ENCODE measurements at regions not wholly inside any gene's neighbourhood (a gene's known extent, or its start where the extent isn't known, plus 50 kb on each side); places are given as distances from the start of the nearest gene placed in this dataset.

GRCh38 chr10:78742406-78742729 lies 326.4 kb upstream of the ZMIZ1 start:
- no peaks in the 10 kb centered on the region for H3K36me3 Mint-ChIP-seq
- DNase-seq (no peak), ATAC-seq (replicated peaks) (no peak)
- no peak overlapping the region for H3K4me3 Mint-ChIP-seq
- H3K27ac Mint-ChIP-seq = no peak overlapping the region
- H3K4me1 Mint-ChIP-seq = no peaks in the 10 kb centered on the region
- peaks cover 0 to under 1% of the 10 kb centered on the region in 2 donors for H3K9me3 Mint-ChIP-seq
- H3K27me3 Mint-ChIP-seq = peaks cover 20 to 77% of the 10 kb centered on the region in 2 donors

DNA sequence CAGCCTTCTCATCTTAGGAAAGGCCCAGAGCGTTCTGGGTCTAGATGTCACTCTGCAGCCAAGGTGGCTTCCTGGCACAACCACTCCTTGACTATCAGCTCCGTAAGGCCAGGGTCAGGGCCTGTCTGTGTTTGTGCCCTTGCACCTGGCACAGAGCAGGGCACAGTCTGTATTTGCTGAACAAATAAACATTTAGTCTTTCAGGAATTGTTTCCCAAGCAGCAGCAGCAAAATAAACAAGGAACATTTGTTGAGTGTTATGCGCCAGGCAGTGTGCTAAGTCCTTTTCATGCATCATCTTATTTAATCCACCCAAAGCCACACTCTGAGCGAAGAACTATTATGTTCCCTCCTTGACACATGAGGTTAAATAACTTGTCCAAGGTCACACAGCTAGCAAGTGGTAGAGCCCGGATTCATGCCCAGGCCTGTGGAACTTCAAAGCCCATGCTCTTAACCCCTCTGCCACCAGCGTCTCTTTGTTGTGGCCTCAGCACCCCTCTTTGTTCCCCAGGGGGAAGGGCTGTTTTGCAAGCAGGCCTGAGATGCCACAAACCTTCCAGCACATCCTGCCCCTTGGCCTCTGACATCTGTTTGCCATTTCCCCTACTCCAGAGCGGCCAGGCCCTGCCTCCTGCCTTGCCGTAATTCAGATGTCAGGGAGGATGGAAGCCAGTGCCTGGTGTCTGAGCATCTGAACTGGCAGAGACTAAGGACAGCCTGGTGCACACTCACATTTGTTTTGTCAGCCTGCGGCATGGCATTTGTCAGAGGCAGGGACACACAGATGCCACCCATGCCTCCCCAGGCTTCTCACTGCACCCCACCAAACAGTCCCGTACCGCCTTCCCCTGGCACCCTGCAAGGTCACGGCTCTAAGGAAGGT lies 325.8 kb upstream of the ZMIZ1 start:
- H3K4me3 Mint-ChIP-seq = no peak overlapping the region
- H3K27me3 Mint-ChIP-seq = peaks cover 19 to 79% of the 10 kb centered on the region in 2 donors
- H3K4me1 Mint-ChIP-seq = no peaks in the 10 kb centered on the region
- ATAC-seq (replicated peaks) (no peak), DNase-seq (no peak)
- H3K36me3 Mint-ChIP-seq = no peaks in the 10 kb centered on the region
- no peaks in the 10 kb centered on the region for H3K9me3 Mint-ChIP-seq
- no peak overlapping the region for H3K27ac Mint-ChIP-seq

DNA sequence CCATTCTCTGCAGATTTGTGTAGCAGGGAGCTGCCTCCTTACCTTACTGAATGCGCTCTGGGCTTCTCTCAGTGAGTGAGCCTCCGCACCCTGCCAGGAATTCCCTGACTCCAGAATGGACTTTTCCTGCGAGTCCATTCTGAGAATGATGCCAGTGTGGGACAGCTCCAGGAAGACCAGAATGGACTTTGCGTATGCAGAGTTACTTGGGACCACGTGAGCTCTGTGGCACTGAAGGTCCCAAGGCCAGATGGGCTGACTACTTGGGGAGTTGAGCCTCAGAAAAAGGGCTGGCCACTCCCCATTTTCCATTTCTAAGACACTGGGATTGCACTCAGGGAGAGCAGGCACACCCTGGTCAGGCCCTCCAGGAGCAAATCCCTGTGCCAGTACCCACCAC lies 324.7 kb upstream of the ZMIZ1 start:
- DNase-seq = no peak
- Mint-ChIP-seq H3K27me3 (peaks cover 19 to 80% of the 10 kb centered on the region in 2 donors), H3K27ac (no peak overlapping the region)

GRCh38 chr10:78744491-78745090 lies 324.2 kb upstream of the ZMIZ1 start:
- Mint-ChIP-seq H3K4me1 (no peaks in the 10 kb centered on the region), H3K27me3 (peaks cover 19 to 79% of the 10 kb centered on the region in 2 donors), H3K27ac (no peak overlapping the region), H3K4me3 (no peak overlapping the region), H3K36me3 (no peaks in the 10 kb centered on the region), H3K9me3 (peaks cover 2 to 3% of the 10 kb centered on the region in 2 donors)
- DNase-seq (no peak), ATAC-seq (replicated peaks) (no peak)

More for the DNA sequence above, 324.7 kb upstream of the ZMIZ1 start:
- peaks cover 2 to 3% of the 10 kb centered on the region in 2 donors for H3K9me3 Mint-ChIP-seq
- H3K4me3 Mint-ChIP-seq = no peak overlapping the region
- no peak for ATAC-seq (replicated peaks)
- no peaks in the 10 kb centered on the region for H3K4me1 Mint-ChIP-seq
- no peaks in the 10 kb centered on the region for H3K36me3 Mint-ChIP-seq

DNA sequence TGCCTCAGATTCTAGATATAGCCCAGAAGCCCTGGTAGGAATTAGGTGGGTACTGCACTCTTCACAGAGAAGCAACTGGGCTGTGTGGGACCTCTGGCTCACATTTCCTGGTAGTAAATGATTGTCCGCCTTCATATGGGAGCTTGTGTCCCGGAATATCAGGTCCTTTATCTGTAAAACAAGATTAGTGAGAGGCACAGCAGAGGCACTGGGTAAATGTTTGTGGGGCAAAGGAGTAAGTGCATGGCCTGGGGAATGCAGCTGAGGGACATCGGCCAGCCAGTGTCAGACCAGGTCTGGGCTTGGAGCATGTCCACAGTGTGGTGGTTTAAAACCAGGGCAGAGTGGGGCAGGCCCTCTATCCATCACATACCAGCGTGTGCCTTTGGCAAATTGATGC lies 323.3 kb upstream of the ZMIZ1 start:
- H3K4me3 Mint-ChIP-seq = no peak overlapping the region
- no peak for DNase-seq
- H3K27ac Mint-ChIP-seq = no peak overlapping the region
- H3K9me3 Mint-ChIP-seq = peaks cover 2 to 3% of the 10 kb centered on the region in 2 donors
- no peaks in the 10 kb centered on the region for H3K4me1 Mint-ChIP-seq
- H3K27me3 Mint-ChIP-seq = peaks cover 14 to 70% of the 10 kb centered on the region in 2 donors
- ATAC-seq (replicated peaks) = no peak
- H3K36me3 Mint-ChIP-seq = no peaks in the 10 kb centered on the region

- Mint-ChIP-seq H3K36me3 (no peaks in the 10 kb centered on the region), H3K4me1 (no peaks in the 10 kb centered on the region), H3K27ac (no peak overlapping the region), H3K4me3 (no peak overlapping the region), H3K27me3 (peaks cover 13 to 70% of the 10 kb centered on the region in 2 donors), H3K9me3 (peaks cover 2 to 3% of the 10 kb centered on the region in 2 donors)
- DNase-seq = no peak
- no peak for ATAC-seq (replicated peaks)
Measured at GRCh38 chr10:78746155-78746763, 322.5 kb upstream of the ZMIZ1 start.

DNA sequence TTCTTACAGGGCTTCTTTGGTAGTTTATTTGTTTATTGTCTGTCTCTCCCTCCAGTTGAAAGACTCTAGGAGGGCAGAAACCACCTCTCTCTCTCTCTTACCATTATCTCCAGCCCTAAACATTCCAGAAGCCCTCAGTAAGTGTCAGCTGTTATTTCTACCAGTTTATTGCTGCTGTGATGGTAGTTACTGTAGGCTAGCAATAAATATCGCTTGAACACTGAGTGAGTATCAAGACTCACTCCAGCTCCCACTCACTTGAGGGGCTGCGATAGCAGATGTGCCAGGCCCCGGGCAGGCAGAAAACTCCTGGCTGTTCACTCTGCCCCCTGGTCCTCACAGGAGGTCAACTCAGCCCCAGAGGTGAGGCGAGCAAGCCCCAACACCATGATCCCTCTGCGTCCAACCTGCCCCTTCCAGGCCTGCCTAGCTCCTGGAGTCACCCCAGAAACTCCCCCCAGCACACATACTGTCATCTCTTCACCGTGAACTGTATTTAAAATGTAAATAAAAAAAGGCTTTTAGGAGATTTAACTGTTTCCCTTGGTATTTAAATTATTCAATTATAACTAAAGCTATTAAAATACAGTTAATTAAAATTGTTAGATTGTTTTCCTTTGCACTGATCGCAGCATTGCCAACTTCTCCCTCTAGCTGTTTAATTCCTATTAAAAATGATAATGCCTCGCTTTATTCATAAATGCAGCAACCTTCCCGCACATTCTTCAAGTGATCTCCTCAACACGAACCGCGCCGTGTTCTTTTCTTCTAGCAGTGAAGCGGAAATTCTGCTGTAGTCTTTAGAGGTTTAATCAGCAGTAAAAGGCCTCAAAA lies 321.1 kb upstream of the ZMIZ1 start:
- no peak for DNase-seq
- Mint-ChIP-seq H3K36me3 (no peaks in the 10 kb centered on the region), H3K27me3 (peaks cover 25 to 76% of the 10 kb centered on the region in 2 donors), H3K27ac (no peak overlapping the region), H3K9me3 (peaks cover 2 to 3% of the 10 kb centered on the region in 2 donors), H3K4me3 (no peak overlapping the region), H3K4me1 (no peaks in the 10 kb centered on the region)
- ATAC-seq (replicated peaks) = no peak

DNA sequence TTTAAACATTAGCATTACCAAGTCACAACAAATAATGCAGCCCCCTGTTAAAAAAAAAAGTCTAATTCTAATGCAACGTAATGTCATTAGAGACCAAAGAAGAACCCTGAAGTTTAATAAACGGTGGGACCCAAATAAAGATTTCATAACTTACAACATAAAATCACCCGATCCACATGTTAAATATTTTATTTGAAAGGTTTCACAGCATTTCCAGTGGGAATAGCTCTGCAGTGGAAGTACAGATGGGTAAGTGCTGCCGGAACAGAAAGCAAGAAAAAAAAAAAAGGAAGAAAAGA lies 320.6 kb upstream of the ZMIZ1 start:
- Mint-ChIP-seq H3K4me1 (no peaks in the 10 kb centered on the region), H3K9me3 (peaks cover 2 to 3% of the 10 kb centered on the region in 2 donors), H3K36me3 (no peaks in the 10 kb centered on the region), H3K27me3 (peaks cover 28 to 81% of the 10 kb centered on the region in 2 donors), H3K27ac (no peak overlapping the region), H3K4me3 (no peak overlapping the region)
- ATAC-seq (replicated peaks) (no peak), DNase-seq (no peak)

DNA sequence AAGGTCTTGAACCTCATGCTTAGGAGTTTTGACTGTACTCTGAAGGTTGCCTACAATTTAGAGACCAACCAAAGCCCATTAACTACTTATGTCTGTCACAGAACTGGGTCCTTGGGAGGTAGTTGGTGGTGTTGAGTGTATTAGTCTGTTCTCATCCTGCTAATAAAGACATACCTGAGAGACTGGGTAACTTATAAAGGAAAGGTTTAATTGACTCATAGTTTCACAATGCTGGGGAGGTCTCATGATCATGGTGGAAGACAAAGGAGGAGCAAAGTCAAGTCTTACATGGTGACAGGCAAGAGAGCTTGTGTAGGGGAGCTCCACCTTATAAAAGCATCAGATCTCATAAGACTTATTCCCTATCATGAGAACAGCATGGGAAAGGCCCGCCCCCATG lies 319.6 kb upstream of the ZMIZ1 start:
- H3K36me3 Mint-ChIP-seq = no peaks in the 10 kb centered on the region
- peaks cover 31 to 81% of the 10 kb centered on the region in 2 donors for H3K27me3 Mint-ChIP-seq
- peaks cover 2 to 3% of the 10 kb centered on the region in 2 donors for H3K9me3 Mint-ChIP-seq
- H3K4me1 Mint-ChIP-seq = no peaks in the 10 kb centered on the region
- no peak overlapping the region for H3K27ac Mint-ChIP-seq
- ATAC-seq (replicated peaks) = no peak
- DNase-seq = no peak
- H3K4me3 Mint-ChIP-seq = no peak overlapping the region

DNA sequence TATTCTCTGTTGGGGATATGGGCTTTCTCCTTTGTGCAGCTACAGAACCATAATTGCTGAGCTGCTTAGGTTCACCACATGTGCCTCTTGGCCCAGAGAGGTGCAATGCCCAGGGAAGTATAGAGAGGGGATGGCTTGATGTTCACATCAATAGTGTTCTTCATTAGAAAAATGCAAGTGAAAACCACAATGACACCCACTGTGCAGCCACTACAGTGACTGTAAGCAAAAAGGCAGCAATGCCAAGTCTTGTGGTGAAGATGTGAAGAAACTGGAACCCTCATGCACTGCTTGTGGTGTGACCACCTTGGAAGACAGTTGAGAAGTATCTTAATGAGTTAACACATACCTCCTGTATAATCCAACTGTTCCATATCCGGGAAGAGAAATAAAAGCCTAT lies 318.9 kb upstream of the ZMIZ1 start:
- DNase-seq (no peak), ATAC-seq (replicated peaks) (no peak)
- Mint-ChIP-seq H3K27ac (no peak overlapping the region), H3K27me3 (peaks cover 29 to 81% of the 10 kb centered on the region in 2 donors), H3K36me3 (no peaks in the 10 kb centered on the region), H3K4me1 (no peaks in the 10 kb centered on the region), H3K4me3 (no peak overlapping the region), H3K9me3 (peaks cover 2 to 3% of the 10 kb centered on the region in 2 donors)

GRCh38 chr10:78750418-78750817 lies 318.3 kb upstream of the ZMIZ1 start:
- Mint-ChIP-seq H3K4me1 (no peaks in the 10 kb centered on the region), H3K4me3 (no peak overlapping the region), H3K36me3 (no peaks in the 10 kb centered on the region), H3K27ac (no peak overlapping the region), H3K27me3 (peaks cover 34 to 81% of the 10 kb centered on the region in 2 donors), H3K9me3 (peaks cover 2 to 3% of the 10 kb centered on the region in 2 donors)
- no peak for DNase-seq
- ATAC-seq (replicated peaks) = no peak

- no peak overlapping the region for H3K27ac Mint-ChIP-seq
- H3K4me1 Mint-ChIP-seq = no peaks in the 10 kb centered on the region
- DNase-seq (no peak), ATAC-seq (replicated peaks) (no peak)
- H3K36me3 Mint-ChIP-seq = no peaks in the 10 kb centered on the region
- H3K9me3 Mint-ChIP-seq = peaks cover 2 to 3% of the 10 kb centered on the region in 2 donors
- no peak overlapping the region for H3K4me3 Mint-ChIP-seq
- peaks cover 40 to 79% of the 10 kb centered on the region in 2 donors for H3K27me3 Mint-ChIP-seq
Measured at GRCh38 chr10:78751716-78752115, 317.1 kb upstream of the ZMIZ1 start.

- H3K4me1 Mint-ChIP-seq = peaks cover 0 to 2% of the 10 kb centered on the region in 2 donors
- H3K27me3 Mint-ChIP-seq = peaks cover 44 to 79% of the 10 kb centered on the region in 2 donors
- no peak overlapping the region for H3K4me3 Mint-ChIP-seq
- no peak overlapping the region for H3K27ac Mint-ChIP-seq
- no peak for DNase-seq
- no peak for ATAC-seq (replicated peaks)
- no peaks in the 10 kb centered on the region for H3K36me3 Mint-ChIP-seq
- peaks cover 2 to 3% of the 10 kb centered on the region in 2 donors for H3K9me3 Mint-ChIP-seq
Measured at GRCh38 chr10:78752221-78752620, 316.5 kb upstream of the ZMIZ1 start.

DNA sequence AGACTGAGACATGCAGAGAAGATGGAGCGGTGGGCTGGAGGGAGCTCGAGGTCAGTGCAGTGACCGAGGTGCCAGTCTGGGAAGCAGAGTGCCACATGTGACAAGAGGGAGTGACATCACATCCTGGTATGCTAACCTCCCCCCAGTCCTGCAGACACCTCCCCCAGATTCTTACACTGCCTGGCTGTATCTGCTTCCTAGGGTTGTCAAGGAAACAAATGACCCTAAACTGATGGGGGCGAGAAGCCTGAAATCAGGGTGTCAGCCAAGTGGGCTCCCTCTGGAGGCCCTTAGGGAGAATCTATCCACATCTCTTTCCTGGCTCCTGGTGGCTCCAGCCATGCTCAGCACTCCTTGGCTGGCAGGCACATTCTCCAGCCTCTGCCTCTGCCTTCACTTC lies 316.1 kb upstream of the ZMIZ1 start:
- no peak for DNase-seq
- Mint-ChIP-seq H3K27me3 (peaks cover 44 to 77% of the 10 kb centered on the region in 2 donors), H3K4me1 (peaks cover 0 to 2% of the 10 kb centered on the region in 2 donors)

More for the DNA sequence above, 316.1 kb upstream of the ZMIZ1 start:
- no peak overlapping the region for H3K4me3 Mint-ChIP-seq
- H3K36me3 Mint-ChIP-seq = no peaks in the 10 kb centered on the region
- ATAC-seq (replicated peaks) = no peak
- H3K9me3 Mint-ChIP-seq = peaks cover 2 to 3% of the 10 kb centered on the region in 2 donors
- no peak overlapping the region for H3K27ac Mint-ChIP-seq
